Karpas-422 (cell line): ENCODE measurements at regions not wholly inside any gene's neighbourhood (a gene's known extent, or its start where the extent isn't known, plus 50 kb on each side); places are given as distances from the start of the nearest gene placed in this dataset.
A peak's percentile ranks its signal among the peaks of the same experiment; 100 is the strongest.

ENCODE experiments used
- DNase-seq: peaks from one replicate; pipeline ENCODE4 v3.0.0-alpha.2; 2015
- H2AFZ ChIP-seq: fragments of 200-600 bp; sonication (generic); 2 replicates; pipeline ENCODE4 v1.6.1; 2014; ENCODE audit warnings: antibody characterized with exemption, low read length, mixed read lengths
- H3K27ac ChIP-seq: fragments of 200-600 bp; sonication (generic); 2 replicates; pipeline ENCODE4 v1.5.1; 2014; ENCODE audit warnings: mild to moderate bottlenecking, low read length, moderate library complexity
- H3K27me3 ChIP-seq: fragments of 200-600 bp; sonication (generic); 2 replicates; pipeline ENCODE4 v1.6.1; 2014; ENCODE audit warnings: low read length, mixed read lengths
- H3K36me3 ChIP-seq: fragments of 200-600 bp; sonication (generic); 2 replicates; pipeline ENCODE4 v1.6.1; 2014; ENCODE audit warnings: low read length, mixed read lengths; ENCODE audit not compliant: insufficient read depth
- H3K4me1 ChIP-seq: fragments of 200-600 bp; sonication (generic); 2 replicates; pipeline ENCODE4 v1.6.1; 2014; ENCODE audit warnings: mild to moderate bottlenecking, low read length, mixed read lengths
- H3K4me2 ChIP-seq: fragments of 200-600 bp; sonication (generic); 2 replicates; pipeline ENCODE4 v1.6.1; 2014; ENCODE audit warnings: low read length, low read depth, mild to moderate bottlenecking; ENCODE audit not compliant: poor library complexity, severe bottlenecking
- H3K4me3 ChIP-seq: fragments of 200-600 bp; sonication (generic); 2 replicates; pipeline ENCODE4 v1.5.1; 2014; ENCODE audit warnings: mild to moderate bottlenecking, antibody characterized with exemption, low read length, mixed read lengths
- H3K79me2 ChIP-seq: fragments of 200-600 bp; sonication (generic); 2 replicates; pipeline ENCODE4 v1.6.1; 2014; ENCODE audit warnings: mild to moderate bottlenecking, low read length, mixed read lengths
- H3K9ac ChIP-seq: fragments of 200-600 bp; sonication (generic); 2 replicates; pipeline ENCODE4 v1.6.0; 2014; ENCODE audit warnings: low read length
- H3K9me2 ChIP-seq: fragments of 200-600 bp; sonication (generic), shearing (Covaris generic); replicated peaks from 2 replicates; pipeline ENCODE4 v1.6.0; 2014; ENCODE audit warnings: mild to moderate bottlenecking, low read length, moderate library complexity; ENCODE audit not compliant: insufficient read depth
- H3K9me3 ChIP-seq: fragments of 300-700, 200-600 bp; sonication (generic); 2 replicates; pipeline ENCODE4 v1.6.1; 2014; ENCODE audit warnings: low read length, mixed read lengths
- H4K20me1 ChIP-seq: fragments of 200-600 bp; sonication (generic); 2 replicates; pipeline ENCODE4 v1.6.1; 2014; ENCODE audit warnings: mild to moderate bottlenecking, antibody characterized with exemption, low read length, low read depth; ENCODE audit not compliant: insufficient read depth

- H3K79me2 ChIP-seq, result no peaks in the 10 kb centered on the region
- H3K9ac ChIP-seq, result no peak overlapping the region
- H2AFZ ChIP-seq, result no peak overlapping the region
- H3K27me3 ChIP-seq, result no peaks in the 10 kb centered on the region
- no peaks in the 10 kb centered on the region for H4K20me1 ChIP-seq
- no peak overlapping the region for H3K4me3 ChIP-seq
- H3K36me3 ChIP-seq, result no peaks in the 10 kb centered on the region
- no peak for DNase-seq
- H3K4me2 ChIP-seq, result no peak overlapping the region
- no peaks in the 10 kb centered on the region for H3K9me3 ChIP-seq
- H3K27ac ChIP-seq, result no peak overlapping the region
- H3K9me2 ChIP-seq, result no peaks in the 10 kb centered on the region
- H3K4me1 ChIP-seq, result peaks cover 11% of the 10 kb centered on the region
Observed at GRCh38 chr3:194198938-194199337, 63.0 kb downstream of the HES1 start.

GRCh38 chr3:194200422-194201081, 64.6 kb downstream of the HES1 start:
- no peak overlapping the region for H3K4me3 ChIP-seq
- DNase-seq, result no peak
- H3K9me2 ChIP-seq, result no peaks in the 10 kb centered on the region
- peaks cover 6% of the 10 kb centered on the region for H3K4me1 ChIP-seq
- no peaks in the 10 kb centered on the region for H3K79me2 ChIP-seq
- H3K36me3 ChIP-seq, result no peaks in the 10 kb centered on the region
- no peak overlapping the region for H3K4me2 ChIP-seq
- no peaks in the 10 kb centered on the region for H3K27me3 ChIP-seq
- no peak overlapping the region for H2AFZ ChIP-seq
- H4K20me1 ChIP-seq, result no peaks in the 10 kb centered on the region
- no peak overlapping the region for H3K9ac ChIP-seq
- H3K27ac ChIP-seq, result no peak overlapping the region
- no peaks in the 10 kb centered on the region for H3K9me3 ChIP-seq

- no peak overlapping the region for H3K4me3 ChIP-seq
- no peak overlapping the region for H3K27ac ChIP-seq
- H4K20me1 ChIP-seq, result no peaks in the 10 kb centered on the region
- H3K27me3 ChIP-seq, result no peaks in the 10 kb centered on the region
- H2AFZ ChIP-seq, result no peak overlapping the region
- H3K4me1 ChIP-seq, result peaks cover 6% of the 10 kb centered on the region
- H3K79me2 ChIP-seq, result no peaks in the 10 kb centered on the region
- H3K36me3 ChIP-seq, result no peaks in the 10 kb centered on the region
- no peak for DNase-seq
- H3K4me2 ChIP-seq, result no peak overlapping the region
- no peaks in the 10 kb centered on the region for H3K9me3 ChIP-seq
- no peak overlapping the region for H3K9ac ChIP-seq
- no peaks in the 10 kb centered on the region for H3K9me2 ChIP-seq
Observed at GRCh38 chr3:194201953-194202666, 66.2 kb downstream of the HES1 start.

DNA sequence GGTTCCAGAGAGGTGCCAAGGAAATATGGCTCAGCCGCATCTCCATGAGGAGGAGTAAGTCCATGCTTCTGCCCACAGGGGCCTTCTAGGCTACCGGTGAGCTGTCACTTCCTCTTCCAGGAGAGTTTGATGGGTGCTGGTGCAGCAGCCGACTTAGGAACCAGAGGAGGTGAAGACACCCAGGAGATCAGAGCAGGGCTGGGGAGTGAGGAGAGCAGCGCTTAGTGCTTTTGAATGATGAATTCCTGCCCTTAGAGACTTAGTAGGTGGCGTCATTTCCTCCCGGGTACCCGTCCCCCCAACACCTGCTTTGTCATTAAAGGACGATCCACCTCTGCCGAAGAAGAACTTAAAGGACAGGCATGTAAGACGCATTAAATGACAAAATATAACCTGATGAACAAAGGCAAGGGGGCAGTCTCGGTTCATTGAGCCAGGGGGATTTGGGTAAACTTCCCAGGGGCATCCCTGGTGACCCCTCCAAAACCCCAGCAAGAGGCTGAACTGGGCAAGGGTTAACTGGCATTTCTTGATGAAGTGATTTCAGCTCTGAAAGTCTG, 67.6 kb downstream of the HES1 start:
- no peak for DNase-seq
- H3K36me3 ChIP-seq, result no peaks in the 10 kb centered on the region
- H3K4me3 ChIP-seq, result no peak overlapping the region
- H3K27me3 ChIP-seq, result no peaks in the 10 kb centered on the region
- peaks cover 6% of the 10 kb centered on the region for H3K4me1 ChIP-seq
- no peaks in the 10 kb centered on the region for H3K9me3 ChIP-seq
- H3K79me2 ChIP-seq, result no peaks in the 10 kb centered on the region
- H3K9me2 ChIP-seq, result no peaks in the 10 kb centered on the region
- no peak overlapping the region for H2AFZ ChIP-seq
- H3K9ac ChIP-seq, result no peak overlapping the region
- no peaks in the 10 kb centered on the region for H4K20me1 ChIP-seq
- no peak overlapping the region for H3K27ac ChIP-seq
- H3K4me2 ChIP-seq, result no peak overlapping the region

DNA sequence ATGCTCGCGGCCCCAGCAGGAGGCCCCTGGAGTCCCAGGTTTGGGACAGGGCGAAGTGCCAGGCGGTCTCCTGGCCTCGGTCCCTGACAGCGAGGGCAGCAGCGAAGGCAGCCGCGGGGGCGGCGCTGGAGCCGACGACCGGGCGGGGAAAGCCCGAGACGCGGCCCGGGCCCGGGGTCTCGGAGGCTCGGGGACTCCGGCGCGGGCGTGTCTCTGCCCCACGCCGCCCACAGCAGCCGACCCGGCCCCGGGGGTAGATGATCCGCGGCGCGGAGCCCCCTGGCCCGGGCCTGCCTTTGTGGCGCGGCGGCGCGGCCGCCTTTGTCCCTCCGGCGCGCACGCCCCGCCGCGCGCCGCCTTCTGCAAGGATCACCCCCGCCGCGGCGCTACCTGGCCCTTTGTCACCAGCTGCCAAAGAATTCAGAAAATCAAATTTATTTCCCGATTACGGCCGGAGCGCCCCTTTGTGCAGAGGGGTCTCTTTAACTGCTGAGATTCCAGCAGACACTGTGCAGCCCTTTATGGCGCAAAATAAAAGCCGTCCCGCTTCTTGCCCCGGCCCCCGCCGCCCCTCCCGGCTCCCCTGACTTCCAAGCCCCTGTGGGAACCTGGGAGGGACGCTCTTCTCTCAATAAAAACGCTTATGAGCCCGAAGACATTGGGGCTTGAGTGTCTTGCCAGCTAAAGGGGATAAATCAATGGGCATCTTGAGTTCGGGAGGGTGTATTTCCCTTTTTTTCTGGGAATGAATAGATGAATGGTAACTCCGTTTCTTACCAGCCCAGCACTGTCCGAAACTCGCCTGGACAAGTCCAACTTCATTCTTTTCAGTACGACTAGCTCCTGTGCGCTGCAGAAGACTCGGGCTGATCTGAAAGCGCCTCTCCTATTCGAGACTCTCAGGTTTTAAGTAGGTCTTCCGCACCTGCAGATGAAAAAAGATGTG, 68.4 kb downstream of the HES1 start:
- H3K9me2 ChIP-seq, result no peaks in the 10 kb centered on the region
- H3K9me3 ChIP-seq, result no peaks in the 10 kb centered on the region
- H3K4me1 ChIP-seq, result no peaks in the 10 kb centered on the region
- no peak overlapping the region for H3K9ac ChIP-seq
- no peaks in the 10 kb centered on the region for H3K27me3 ChIP-seq
- no peaks in the 10 kb centered on the region for H3K36me3 ChIP-seq
- H4K20me1 ChIP-seq, result no peaks in the 10 kb centered on the region
- H3K4me3 ChIP-seq, result no peak overlapping the region
- DNase-seq, result no peak
- no peak overlapping the region for H2AFZ ChIP-seq
- H3K79me2 ChIP-seq, result no peaks in the 10 kb centered on the region
- no peak overlapping the region for H3K4me2 ChIP-seq
- H3K27ac ChIP-seq, result no peak overlapping the region

DNA sequence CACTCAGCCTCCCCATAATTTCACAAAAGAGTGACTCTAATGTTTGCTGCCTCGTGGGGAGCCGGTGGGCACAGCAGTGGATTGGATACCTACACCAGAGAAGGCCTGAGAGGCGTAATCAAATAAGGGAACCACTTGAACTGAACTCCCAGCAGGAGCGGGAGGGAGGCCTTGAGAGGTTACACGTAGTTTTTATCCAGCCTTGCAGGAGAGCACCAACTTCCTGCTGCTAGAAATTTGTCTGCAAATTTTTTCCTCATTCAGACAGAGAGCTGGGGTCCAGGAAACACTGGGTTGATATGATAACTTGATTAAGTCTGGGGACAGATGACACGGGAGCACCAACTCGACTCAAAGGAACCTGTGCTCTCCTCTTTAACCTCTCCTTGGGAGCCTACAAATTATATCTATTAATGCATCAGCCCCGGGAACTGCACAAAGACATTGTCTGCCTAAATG, 69.8 kb downstream of the HES1 start:
- peak overlapping the region; percentile 5 for H3K4me2 ChIP-seq
- H3K9me3 ChIP-seq, result no peaks in the 10 kb centered on the region
- H3K9ac ChIP-seq, result no peak overlapping the region
- no peak overlapping the region for H3K27ac ChIP-seq
- no peaks in the 10 kb centered on the region for H3K36me3 ChIP-seq
- H3K9me2 ChIP-seq, result no peaks in the 10 kb centered on the region
- no peaks in the 10 kb centered on the region for H3K4me1 ChIP-seq
- peak overlapping the region; percentile 79; the same call in 1 of the 2 replicates for H2AFZ ChIP-seq
- no peak overlapping the region for H3K4me3 ChIP-seq
- DNase-seq, result peak; percentile 63
- no peaks in the 10 kb centered on the region for H4K20me1 ChIP-seq
- no peaks in the 10 kb centered on the region for H3K27me3 ChIP-seq
- H3K79me2 ChIP-seq, result no peaks in the 10 kb centered on the region

DNA sequence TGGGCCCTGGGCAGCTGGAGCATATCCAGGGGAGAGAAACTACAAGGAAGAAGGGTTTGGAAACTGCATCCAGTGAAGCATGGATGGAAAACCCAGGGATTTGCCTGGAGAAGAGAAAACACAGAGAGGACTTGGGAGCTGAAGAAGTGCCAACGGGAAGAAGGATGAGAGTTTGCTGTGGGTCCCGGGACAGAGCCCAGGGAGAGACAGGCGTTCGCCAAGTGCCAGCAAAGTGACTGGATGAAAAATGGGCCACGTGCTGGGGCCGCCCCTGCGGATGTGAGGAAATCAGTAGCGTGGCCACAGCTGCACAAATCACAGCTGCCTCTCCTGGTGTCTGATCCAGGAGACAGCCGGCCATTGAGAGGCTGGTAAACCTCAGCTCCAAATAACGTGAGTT, 70.4 kb downstream of the HES1 start:
- Histone ChIP-seq H3K79me2 (no peaks in the 10 kb centered on the region), H2AFZ (peak overlapping the region; percentile 79; the same call in 1 of the 2 replicates), H3K36me3 (no peaks in the 10 kb centered on the region), H3K4me3 (no peak overlapping the region), H3K4me1 (no peaks in the 10 kb centered on the region), H3K9ac (no peak overlapping the region), H4K20me1 (no peaks in the 10 kb centered on the region), H3K4me2 (no peak overlapping the region), H3K9me2 (no peaks in the 10 kb centered on the region), H3K27ac (no peak overlapping the region), H3K9me3 (no peaks in the 10 kb centered on the region), H3K27me3 (no peaks in the 10 kb centered on the region)
- no peak for DNase-seq

DNA sequence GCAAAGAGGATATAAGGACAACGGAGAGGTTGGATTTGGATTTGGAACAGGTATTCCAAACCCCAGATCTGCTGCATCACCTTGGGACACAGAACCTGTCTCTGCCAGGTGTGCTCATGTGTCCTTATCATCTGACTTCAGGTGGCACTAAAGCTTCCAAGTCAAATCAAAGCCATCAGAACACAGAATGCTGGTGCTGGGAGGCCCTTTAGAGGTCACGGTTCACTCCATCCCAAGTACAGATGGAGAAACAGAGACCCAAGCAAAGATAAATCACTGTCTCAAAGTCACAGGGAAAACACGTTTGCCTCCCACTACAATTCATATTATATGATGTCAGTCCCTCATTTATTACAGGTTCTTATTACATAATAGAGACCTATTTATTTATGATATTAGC, 72.8 kb downstream of the HES1 start:
- Histone ChIP-seq H3K27ac (no peak overlapping the region), H3K9me3 (no peaks in the 10 kb centered on the region), H3K36me3 (no peaks in the 10 kb centered on the region), H3K27me3 (no peaks in the 10 kb centered on the region), H3K79me2 (no peaks in the 10 kb centered on the region), H3K4me1 (no peaks in the 10 kb centered on the region), H2AFZ (no peak overlapping the region), H3K9ac (no peak overlapping the region), H3K4me3 (no peak overlapping the region), H4K20me1 (no peaks in the 10 kb centered on the region), H3K9me2 (no peaks in the 10 kb centered on the region), H3K4me2 (no peak overlapping the region)
- no peak for DNase-seq
